ENCODE measurements at regions not wholly inside any gene's neighbourhood (a gene's known extent, or its start where the extent isn't known, plus 50 kb on each side); places are given as distances from the start of the nearest gene placed in this dataset.

GRCh38 chr5:124245276-124245675, 501.2 kb downstream of the ZNF608 start:
- TF ChIP-seq EZH2 (IDR thresholded peaks at IDR 0.05; ENCODE audit: insufficient read depth, poor library complexity, severe bottlenecking), result no peak
- TF ChIP-seq EZH2phosphoT487 (IDR thresholded peaks at IDR 0.05; ENCODE audit: insufficient read depth, low read depth), result no peak
